ENCODE measurements at regions not wholly inside any gene's neighbourhood (a gene's known extent, or its start where the extent isn't known, plus 50 kb on each side); places are given as distances from the start of the nearest gene placed in this dataset.

GRCh38 chr6:169850154-169850553 lies 98.7 kb downstream of the ERMARD start:
- Histone ChIP-seq H3K27ac (ENCODE audit: low read depth in 2 of 2, low read length in 1 of 2) (no peak overlapping the region), H4K20me1 (ENCODE audit: insufficient read depth) (no peaks in the 10 kb centered on the region), H3K79me2 (ENCODE audit: insufficient read depth) (no peaks in the 10 kb centered on the region), H2AFZ (ENCODE audit: low read depth) (no peak overlapping the region), H3K4me2 (no peak overlapping the region), H3K27me3 (ENCODE audit: insufficient read depth) (no peaks in the 10 kb centered on the region), H3K4me1 (ENCODE audit: control insufficient read depth in 1 of 2, insufficient read depth in 2 of 2, low read depth in 1 of 2, low read length in 1 of 2) (no peaks in the 10 kb centered on the region), H3K9me2 (no peaks in the 10 kb centered on the region), H3K9me3 (no peaks in the 10 kb centered on the region), H3K36me3 (replicated peaks in 1 of 2; ENCODE audit: control insufficient read depth in 1 of 2, insufficient read depth in 2 of 2, low read length in 1 of 2) (no peaks in the 10 kb centered on the region), H3K9ac (no peak overlapping the region), H3K4me3 (ENCODE audit: low read depth in 2 of 2, low read length in 1 of 2) (no peak overlapping the region), H3F3A (replicated peaks; ENCODE audit: insufficient read depth) (no peaks in the 10 kb centered on the region)
- TF ChIP-seq USF2 (IDR thresholded peaks at IDR 0.05; ENCODE audit: borderline replicate concordance, low read depth, low read length) (no peak), SMC3 (IDR thresholded peaks at IDR 0.05; ENCODE audit: low read depth, low read length) (no peak), RCOR1 (IDR thresholded peaks at IDR 0.05; ENCODE audit: low read length) (no peak), USF1 (IDR thresholded peaks at IDR 0.05; ENCODE audit: borderline replicate concordance, low read depth) (no peak), REST (IDR thresholded peaks at IDR 0.05; ENCODE audit: low read depth, low read length) (no peak), MEF2A (IDR thresholded peaks at IDR 0.05; ENCODE audit: borderline replicate concordance, low read depth) (no peak), SIN3A (IDR thresholded peaks at IDR 0.05; ENCODE audit: borderline replicate concordance, low read depth, low read length) (no peak), RXRA (IDR thresholded peaks at IDR 0.05; ENCODE audit: borderline replicate concordance, low read depth) (no peak), GATA2 (CRISPR knock-in tag; IDR thresholded peaks at IDR 0.05) (no peak), FOSL2 (IDR thresholded peaks at IDR 0.05; ENCODE audit: borderline replicate concordance, low read depth) (no peak), NFIC (IDR thresholded peaks at IDR 0.05; ENCODE audit: borderline replicate concordance) (no peak), IRF3 (IDR thresholded peaks at IDR 0.05; ENCODE audit: low read depth, low read length) (no peak), MAX (IDR thresholded peaks at IDR 0.05; ENCODE audit: low read depth) (no peak), PBX3 (IDR thresholded peaks at IDR 0.05) (no peak), YY1 (IDR thresholded peaks at IDR 0.05; ENCODE audit: low read depth) (no peak), RAD21 (IDR thresholded peaks at IDR 0.05; ENCODE audit: low read length) (no peak), TEAD4 (IDR thresholded peaks at IDR 0.05; ENCODE audit: borderline replicate concordance, insufficient read depth) (no peak), MXI1 (IDR thresholded peaks at IDR 0.05; ENCODE audit: low read depth, low read length) (no peak), CHD2 (IDR thresholded peaks at IDR 0.05; ENCODE audit: low read length, partially characterized antibody) (no peak)
- 52% methylated on average over 10 of the region's 10 CpGs for WGBS (ENCODE audit: low lambda C conversion rate)
- no peak for DNase-seq
- ChIA-PET CTCF (interaction anchor here (1.6 to 4.4 kb wide), 2 partner anchors 12 to 18 kb away, joined by 3 to 21 read pairs; no protein-coding TSS in a partner anchor), POLR2A (interaction anchor here (0.6 kb wide), 1 partner anchor 196 kb away, joined by 3 read pairs; no protein-coding TSS in a partner anchor)

Data from SK-N-SH (cell line).